ENCODE measurements at regions not wholly inside any gene's neighbourhood (a gene's known extent, or its start where the extent isn't known, plus 50 kb on each side); places are given as distances from the start of the nearest gene placed in this dataset.
A peak's percentile ranks its signal among the peaks of the same experiment; 100 is the strongest.

- Histone ChIP-seq H3K27me3 (ENCODE audit: insufficient read depth, low read length, poor library complexity) (no peaks in the 10 kb centered on the region), H4K20me1 (ENCODE audit: insufficient read depth, low read length) (no peaks in the 10 kb centered on the region), H3K4me2 (ENCODE audit: insufficient read depth, low read length) (peak overlapping the region; percentile 46), H3K36me3 (ENCODE audit: insufficient read depth, low read length) (no peaks in the 10 kb centered on the region), H2AFZ (ENCODE audit: low read depth, low read length) (peak overlapping the region; percentile 38), H3K9ac (ENCODE audit: low read depth, low read length) (peak overlapping the region; percentile 33), H3K4me1 (ENCODE audit: insufficient read depth, low read length) (peaks cover 57% of the 10 kb centered on the region), H3K79me2 (ENCODE audit: insufficient read depth, low read length) (no peaks in the 10 kb centered on the region), H3K27ac (ENCODE audit: low read length) (peak overlapping the region; percentile 78), H3K9me3 (ENCODE audit: insufficient read depth, low read length, severe bottlenecking) (no peaks in the 10 kb centered on the region), H3K4me3 (ENCODE audit: low read depth in 1 of 2, low read length in 2 of 2) (peak overlapping the region in 1 of 2 experiments; percentile 26; a peak in 1 of 4 replicates)
- no peak for DNase-seq
- ATAC-seq (ENCODE audit: insufficient read depth, low read depth), result no peak
- TF ChIP-seq, protein P1, sequence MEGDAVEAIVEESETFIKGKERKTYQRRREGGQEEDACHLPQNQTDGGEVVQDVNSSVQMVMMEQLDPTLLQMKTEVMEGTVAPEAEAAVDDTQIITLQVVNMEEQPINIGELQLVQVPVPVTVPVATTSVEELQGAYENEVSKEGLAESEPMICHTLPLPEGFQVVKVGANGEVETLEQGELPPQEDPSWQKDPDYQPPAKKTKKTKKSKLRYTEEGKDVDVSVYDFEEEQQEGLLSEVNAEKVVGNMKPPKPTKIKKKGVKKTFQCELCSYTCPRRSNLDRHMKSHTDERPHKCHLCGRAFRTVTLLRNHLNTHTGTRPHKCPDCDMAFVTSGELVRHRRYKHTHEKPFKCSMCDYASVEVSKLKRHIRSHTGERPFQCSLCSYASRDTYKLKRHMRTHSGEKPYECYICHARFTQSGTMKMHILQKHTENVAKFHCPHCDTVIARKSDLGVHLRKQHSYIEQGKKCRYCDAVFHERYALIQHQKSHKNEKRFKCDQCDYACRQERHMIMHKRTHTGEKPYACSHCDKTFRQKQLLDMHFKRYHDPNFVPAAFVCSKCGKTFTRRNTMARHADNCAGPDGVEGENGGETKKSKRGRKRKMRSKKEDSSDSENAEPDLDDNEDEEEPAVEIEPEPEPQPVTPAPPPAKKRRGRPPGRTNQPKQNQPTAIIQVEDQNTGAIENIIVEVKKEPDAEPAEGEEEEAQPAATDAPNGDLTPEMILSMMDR (IDR thresholded peaks at IDR 0.05; ENCODE audit: borderline replicate concordance, extremely low read depth, low read length, poor library complexity, severe bottlenecking), result no peak
- TF ChIP-seq EZH2 (IDR thresholded peaks at IDR 0.05; ENCODE audit: borderline replicate concordance, low read depth, low read length, severe bottlenecking), result no peak
These were observed 435.2 kb upstream of the MGMT start for GRCh38 chr10:129031844-129032150.

DNA sequence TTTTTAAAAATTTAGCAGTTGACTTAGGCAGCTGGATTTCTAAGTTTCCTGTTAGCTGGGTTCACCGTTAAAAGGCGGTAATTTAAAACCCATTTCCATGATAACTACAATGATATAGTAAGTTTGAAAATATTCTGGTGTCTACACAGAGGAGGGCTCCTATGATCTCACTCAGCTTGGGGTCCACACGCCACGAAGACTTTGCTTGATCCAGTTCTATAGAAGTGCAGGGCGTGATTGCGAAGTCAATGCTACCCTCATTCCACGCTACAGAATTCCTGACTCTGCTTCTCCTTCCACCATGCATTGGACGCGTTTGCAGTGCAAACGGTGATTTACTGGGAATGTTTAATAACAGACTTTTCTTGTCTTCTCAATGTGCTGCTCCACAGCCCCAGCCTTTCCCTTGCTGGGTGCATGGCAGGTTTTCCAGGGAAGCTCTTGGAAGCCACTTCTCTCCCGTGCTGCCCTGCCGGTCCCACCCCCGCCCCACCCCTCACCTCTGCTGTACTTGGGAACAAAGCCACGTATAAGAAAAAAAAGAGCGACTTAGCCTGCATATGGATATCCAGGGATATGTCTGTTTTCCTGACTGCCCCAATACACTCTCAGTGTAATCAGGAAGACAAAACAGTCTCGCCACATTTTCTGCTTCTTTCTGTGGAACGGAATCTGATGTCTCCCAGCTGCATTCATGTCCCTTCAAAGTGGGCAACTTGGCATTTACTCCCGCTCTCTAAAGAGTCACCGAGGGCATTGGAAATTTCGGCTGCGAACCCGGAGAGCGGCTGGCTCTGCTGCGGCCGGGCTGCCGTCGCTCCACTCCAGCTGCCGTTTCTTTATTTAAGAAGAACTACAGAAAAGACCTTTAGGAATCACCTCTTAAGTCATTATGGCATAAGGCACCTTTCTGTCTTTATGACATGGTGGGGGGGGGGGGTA, 434.4 kb upstream of the MGMT start:
- peaks cover 65% of the 10 kb centered on the region for H3K4me1 ChIP-seq (ENCODE audit: insufficient read depth, low read length)
- no peaks in the 10 kb centered on the region for H4K20me1 ChIP-seq (ENCODE audit: insufficient read depth, low read length)
- no peaks in the 10 kb centered on the region for H3K27me3 ChIP-seq (ENCODE audit: insufficient read depth, low read length, poor library complexity)
- peak overlapping the region; percentile 78 for H3K27ac ChIP-seq (ENCODE audit: low read length)
- no peaks in the 10 kb centered on the region for H3K36me3 ChIP-seq (ENCODE audit: insufficient read depth, low read length)
- 0 out of 2 replicates have a peak overlapping the region, but pooled peaks have one; percentile 33 for H3K9ac ChIP-seq (ENCODE audit: low read depth, low read length)
- H3K4me3 ChIP-seq (ENCODE audit: low read depth in 1 of 2, low read length in 2 of 2), result no peak overlapping the region
- DNase-seq (no peak), ATAC-seq (ENCODE audit: insufficient read depth, low read depth) (no peak)
- TF ChIP-seq, protein P1 (IDR thresholded peaks at IDR 0.05; ENCODE audit: borderline replicate concordance, extremely low read depth, low read length, poor library complexity, severe bottlenecking), result no peak
- TF ChIP-seq EZH2 (IDR thresholded peaks at IDR 0.05; ENCODE audit: borderline replicate concordance, low read depth, low read length, severe bottlenecking), result no peak
- no peaks in the 10 kb centered on the region for H3K9me3 ChIP-seq (ENCODE audit: insufficient read depth, low read length, severe bottlenecking)
- H3K4me2 ChIP-seq (ENCODE audit: insufficient read depth, low read length), result peak overlapping the region; percentile 3; the same call in 1 of the 2 replicates
- H2AFZ ChIP-seq (ENCODE audit: low read depth, low read length), result no peak overlapping the region
- H3K79me2 ChIP-seq (ENCODE audit: insufficient read depth, low read length), result no peaks in the 10 kb centered on the region

- Histone ChIP-seq H2AFZ (ENCODE audit: low read depth, low read length) (peak overlapping the region; percentile 48; the same call in 1 of the 2 replicates), H3K9ac (ENCODE audit: low read depth, low read length) (0 out of 2 replicates have a peak overlapping the region, but pooled peaks have one; percentile 53), H3K4me1 (ENCODE audit: insufficient read depth, low read length) (peaks cover 72% of the 10 kb centered on the region), H3K27ac (ENCODE audit: low read length) (peak overlapping the region; percentile 92), H4K20me1 (ENCODE audit: insufficient read depth, low read length) (no peaks in the 10 kb centered on the region), H3K79me2 (ENCODE audit: insufficient read depth, low read length) (no peaks in the 10 kb centered on the region), H3K4me3 (ENCODE audit: low read depth in 1 of 2, low read length in 2 of 2) (no peak overlapping the region), H3K4me2 (ENCODE audit: insufficient read depth, low read length) (no peak overlapping the region), H3K9me3 (ENCODE audit: insufficient read depth, low read length, severe bottlenecking) (no peaks in the 10 kb centered on the region), H3K27me3 (ENCODE audit: insufficient read depth, low read length, poor library complexity) (no peaks in the 10 kb centered on the region), H3K36me3 (ENCODE audit: insufficient read depth, low read length) (no peaks in the 10 kb centered on the region)
- TF ChIP-seq, protein P1 (IDR thresholded peaks at IDR 0.05; ENCODE audit: borderline replicate concordance, extremely low read depth, low read length, poor library complexity, severe bottlenecking), result no peak
- no peak for TF ChIP-seq EZH2 (IDR thresholded peaks at IDR 0.05; ENCODE audit: borderline replicate concordance, low read depth, low read length, severe bottlenecking)
- no peak for ATAC-seq (ENCODE audit: insufficient read depth, low read depth)
- no peak for DNase-seq
These were observed 433.7 kb upstream of the MGMT start for GRCh38 chr10:129033340-129033739.
